KMS-11 (cell line): ENCODE measurements at regions not wholly inside any gene's neighbourhood (a gene's known extent, or its start where the extent isn't known, plus 50 kb on each side); places are given as distances from the start of the nearest gene placed in this dataset.

Source experiments
- H2AFZ ChIP-seq: fragments of 200-600 bp; sonication (generic); 2 replicates; pipeline ENCODE4 v1.6.1; 2016; ENCODE audit warnings: antibody characterized with exemption, mixed run types, low read depth
- H3K27ac ChIP-seq: fragments of 200-600 bp; sonication (generic); 2 replicates; pipeline ENCODE4 v1.6.1; 2016; ENCODE audit warnings: mild to moderate bottlenecking, mixed run types
- H3K27me3 ChIP-seq: fragments of 200-600 bp; sonication (generic); 2 replicates; pipeline ENCODE4 v1.6.1; 2017; ENCODE audit warnings: mild to moderate bottlenecking, low read depth, mixed run types, moderate library complexity; ENCODE audit not compliant: insufficient read depth
- H3K36me3 ChIP-seq: fragments of 200-600 bp; sonication (generic); 2 replicates; pipeline ENCODE4 v1.6.1; 2017; ENCODE audit warnings: mild to moderate bottlenecking, mixed run types; ENCODE audit not compliant: insufficient read depth
- H3K4me1 ChIP-seq: fragments of 200-600 bp; sonication (generic); 2 replicates; pipeline ENCODE4 v1.6.1; 2016; ENCODE audit warnings: mild to moderate bottlenecking, low read depth, mixed run types; ENCODE audit not compliant: poor library complexity, severe bottlenecking
- H3K4me2 ChIP-seq: fragments of 200-600 bp; sonication (generic); 2 replicates; pipeline ENCODE4 v1.7.0; 2016; ENCODE audit warnings: mild to moderate bottlenecking, mixed run types
- H3K4me3 ChIP-seq: fragments of 200-600 bp; sonication (generic); IDR thresholded peaks from 2 replicates; pipeline ENCODE4 v1.6.1; 2017; ENCODE audit warnings: low read depth, low read length, mixed read lengths; ENCODE audit not compliant: insufficient read depth
- H3K79me2 ChIP-seq: fragments of 200-600 bp; sonication (generic); 2 replicates; pipeline ENCODE4 v1.6.1; 2016; ENCODE audit warnings: low read depth, mixed run types; ENCODE audit not compliant: insufficient read depth
- H3K9ac ChIP-seq: fragments of 200-600 bp; sonication (generic); 2 replicates; pipeline ENCODE4 v1.6.1; 2016; ENCODE audit warnings: mild to moderate bottlenecking, mixed run types
- H4K20me1 ChIP-seq: fragments of 200-600 bp; sonication (generic); 2 replicates; pipeline ENCODE4 v1.6.1; 2016; ENCODE audit warnings: mild to moderate bottlenecking, mixed run types; ENCODE audit not compliant: insufficient read depth
- TF ChIP-seq, protein P1 (sequence below): fragments of 200-600 bp; sonication (generic); conservative IDR thresholded peaks from 2 replicates; pipeline ENCODE4 v1.6.1; 2017; ENCODE audit warnings: low read depth, mild to moderate bottlenecking, antibody characterized with exemption, low read length, moderate library complexity, mixed read lengths

DNA sequence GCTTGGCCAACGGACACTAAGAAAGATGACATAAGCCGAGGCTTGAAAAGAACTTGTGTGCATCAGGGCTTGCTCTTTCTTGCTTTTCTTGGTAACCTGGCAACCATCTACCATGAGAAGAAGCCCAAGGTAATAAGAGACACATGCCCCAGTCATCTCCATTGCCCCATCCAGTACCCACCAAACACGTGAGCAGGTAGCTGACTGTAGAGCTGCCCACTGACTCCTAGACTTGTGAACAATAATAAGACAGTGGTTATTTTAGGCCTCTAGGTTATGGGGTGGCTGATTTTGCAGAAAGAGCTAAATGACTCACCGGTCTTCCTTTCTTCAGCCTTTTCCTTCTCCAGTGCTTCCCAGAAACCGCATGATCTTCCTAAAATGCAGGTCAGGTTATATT is 105.0 kb upstream of the JUN start:
- H3K4me2 ChIP-seq, result no peak overlapping the region
- no peak overlapping the region for H3K27ac ChIP-seq
- no peaks in the 10 kb centered on the region for H3K79me2 ChIP-seq
- no peaks in the 10 kb centered on the region for H3K27me3 ChIP-seq
- TF ChIP-seq, protein P1, sequence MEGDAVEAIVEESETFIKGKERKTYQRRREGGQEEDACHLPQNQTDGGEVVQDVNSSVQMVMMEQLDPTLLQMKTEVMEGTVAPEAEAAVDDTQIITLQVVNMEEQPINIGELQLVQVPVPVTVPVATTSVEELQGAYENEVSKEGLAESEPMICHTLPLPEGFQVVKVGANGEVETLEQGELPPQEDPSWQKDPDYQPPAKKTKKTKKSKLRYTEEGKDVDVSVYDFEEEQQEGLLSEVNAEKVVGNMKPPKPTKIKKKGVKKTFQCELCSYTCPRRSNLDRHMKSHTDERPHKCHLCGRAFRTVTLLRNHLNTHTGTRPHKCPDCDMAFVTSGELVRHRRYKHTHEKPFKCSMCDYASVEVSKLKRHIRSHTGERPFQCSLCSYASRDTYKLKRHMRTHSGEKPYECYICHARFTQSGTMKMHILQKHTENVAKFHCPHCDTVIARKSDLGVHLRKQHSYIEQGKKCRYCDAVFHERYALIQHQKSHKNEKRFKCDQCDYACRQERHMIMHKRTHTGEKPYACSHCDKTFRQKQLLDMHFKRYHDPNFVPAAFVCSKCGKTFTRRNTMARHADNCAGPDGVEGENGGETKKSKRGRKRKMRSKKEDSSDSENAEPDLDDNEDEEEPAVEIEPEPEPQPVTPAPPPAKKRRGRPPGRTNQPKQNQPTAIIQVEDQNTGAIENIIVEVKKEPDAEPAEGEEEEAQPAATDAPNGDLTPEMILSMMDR, result no peak
- no peaks in the 10 kb centered on the region for H3K36me3 ChIP-seq
- H3K9ac ChIP-seq, result no peak overlapping the region
- no peaks in the 10 kb centered on the region for H4K20me1 ChIP-seq
- H3K4me1 ChIP-seq, result peaks cover 43% of the 10 kb centered on the region
- H2AFZ ChIP-seq, result no peak overlapping the region
- no peak overlapping the region for H3K4me3 ChIP-seq

- H2AFZ ChIP-seq, result no peak overlapping the region
- H3K9ac ChIP-seq, result no peak overlapping the region
- TF ChIP-seq, protein P1, result no peak
- H3K27ac ChIP-seq, result no peak overlapping the region
- no peak overlapping the region for H3K4me2 ChIP-seq
- H3K4me1 ChIP-seq, result peaks cover 30% of the 10 kb centered on the region
- H3K36me3 ChIP-seq, result no peaks in the 10 kb centered on the region
- H4K20me1 ChIP-seq, result no peaks in the 10 kb centered on the region
- H3K4me3 ChIP-seq, result no peak overlapping the region
- no peaks in the 10 kb centered on the region for H3K27me3 ChIP-seq
- no peaks in the 10 kb centered on the region for H3K79me2 ChIP-seq
Observed at GRCh38 chr1:58890113-58890512, 106.3 kb upstream of the JUN start.

GRCh38 chr1:58890609-58891008 is 106.8 kb upstream of the JUN start:
- H3K4me2 ChIP-seq, result no peak overlapping the region
- no peak overlapping the region for H3K4me3 ChIP-seq
- no peaks in the 10 kb centered on the region for H3K36me3 ChIP-seq
- TF ChIP-seq, protein P1, result no peak
- no peak overlapping the region for H3K27ac ChIP-seq
- H3K4me1 ChIP-seq, result peaks cover 25% of the 10 kb centered on the region
- no peaks in the 10 kb centered on the region for H4K20me1 ChIP-seq
- no peak overlapping the region for H3K9ac ChIP-seq
- no peaks in the 10 kb centered on the region for H3K27me3 ChIP-seq
- no peak overlapping the region for H2AFZ ChIP-seq
- H3K79me2 ChIP-seq, result no peaks in the 10 kb centered on the region

DNA sequence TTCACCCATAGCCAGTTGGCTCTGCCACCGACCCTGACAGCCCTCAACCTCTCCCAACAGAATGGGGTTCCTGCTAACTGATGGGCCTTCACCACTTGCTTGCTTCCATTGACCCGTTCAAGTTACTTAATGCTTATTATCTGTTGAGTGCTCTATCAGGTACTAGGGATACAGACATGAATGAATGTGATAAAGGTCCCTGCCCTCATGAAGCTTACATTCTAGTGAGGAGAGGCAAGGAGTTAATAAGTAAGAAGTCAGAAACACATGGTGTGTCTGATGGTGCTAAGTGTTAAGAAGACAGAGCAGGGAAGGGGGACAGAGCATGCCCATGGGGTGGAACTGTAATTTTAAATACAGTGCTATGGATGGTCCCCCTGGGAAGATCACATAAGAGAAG is 107.5 kb upstream of the JUN start:
- TF ChIP-seq, protein P1, result no peak

More for the DNA sequence above, 107.5 kb upstream of the JUN start:
- no peak overlapping the region for H3K9ac ChIP-seq
- H2AFZ ChIP-seq, result no peak overlapping the region
- H3K4me2 ChIP-seq, result no peak overlapping the region
- H4K20me1 ChIP-seq, result no peaks in the 10 kb centered on the region
- H3K36me3 ChIP-seq, result no peaks in the 10 kb centered on the region
- no peak overlapping the region for H3K27ac ChIP-seq
- H3K27me3 ChIP-seq, result no peaks in the 10 kb centered on the region
- no peaks in the 10 kb centered on the region for H3K79me2 ChIP-seq
- H3K4me3 ChIP-seq, result no peak overlapping the region
- H3K4me1 ChIP-seq, result peaks cover 25% of the 10 kb centered on the region
